ENCODE measurements at regions not wholly inside any gene's neighbourhood (a gene's known extent, or its start where the extent isn't known, plus 50 kb on each side); places are given as distances from the start of the nearest gene placed in this dataset.

GRCh38 chr1:191839891-191840290 is 318.4 kb upstream of the RGS18 start:
- DNase-seq: peak; percentile 4

GRCh38 chr1:191851799-191852595 is 306.3 kb upstream of the RGS18 start:
- DNase-seq: peak; percentile 23

- DNase-seq: no peak
Measured at GRCh38 chr1:191852907-191853306, 305.4 kb upstream of the RGS18 start.

GRCh38 chr1:191857600-191857999 is 300.7 kb upstream of the RGS18 start:
- no peak for DNase-seq

- DNase-seq: no peak
Measured at GRCh38 chr1:191865479-191865878, 292.8 kb upstream of the RGS18 start.

- no peak for DNase-seq
Measured at GRCh38 chr1:191866155-191866554, 292.1 kb upstream of the RGS18 start.

- DNase-seq: no peak
Measured at GRCh38 chr1:191869790-191870312, 288.4 kb upstream of the RGS18 start.

- no peak for DNase-seq
Measured at GRCh38 chr1:191870490-191870889, 287.8 kb upstream of the RGS18 start.

- no peak for DNase-seq
Measured at GRCh38 chr1:191875994-191876393, 282.3 kb upstream of the RGS18 start.

- no peak for DNase-seq
Measured at GRCh38 chr1:191876631-191877030, 281.6 kb upstream of the RGS18 start.

GRCh38 chr1:191882870-191883269 is 275.4 kb upstream of the RGS18 start:
- DNase-seq: no peak

GRCh38 chr1:191886977-191887376 is 271.3 kb upstream of the RGS18 start:
- DNase-seq: no peak

GRCh38 chr1:191888996-191889622 is 269.2 kb upstream of the RGS18 start:
- no peak for DNase-seq

GRCh38 chr1:191889623-191890003 is 268.6 kb upstream of the RGS18 start:
- DNase-seq: no peak

GRCh38 chr1:191890433-191891088 is 267.7 kb upstream of the RGS18 start:
- DNase-seq: no peak

GRCh38 chr1:191892716-191893115 is 265.5 kb upstream of the RGS18 start:
- DNase-seq: no peak

GRCh38 chr1:191895049-191895448 is 263.2 kb upstream of the RGS18 start:
- DNase-seq: no peak

GRCh38 chr1:191895462-191896058 is 262.7 kb upstream of the RGS18 start:
- DNase-seq: no peak

GRCh38 chr1:191897134-191897533 is 261.1 kb upstream of the RGS18 start:
- DNase-seq: no peak

GRCh38 chr1:191901651-191902050 is 256.6 kb upstream of the RGS18 start:
- no peak for DNase-seq

GRCh38 chr1:191904991-191905390 is 253.3 kb upstream of the RGS18 start:
- DNase-seq: no peak

GRCh38 chr1:191905781-191906180 is 252.5 kb upstream of the RGS18 start:
- no peak for DNase-seq

GRCh38 chr1:191907121-191907520 is 251.1 kb upstream of the RGS18 start:
- no peak for DNase-seq

Data from amniotic stem cell (primary cell).